ENCODE measurements at regions not wholly inside any gene's neighbourhood (a gene's known extent, or its start where the extent isn't known, plus 50 kb on each side); places are given as distances from the start of the nearest gene placed in this dataset.
A peak's percentile ranks its signal among the peaks of the same experiment; 100 is the strongest.
"Not testable (repeated sequence)": the region's sequence is repeated elsewhere in the genome, so short reads cannot be mapped to it uniquely, and the experiment has no call there.

DNA sequence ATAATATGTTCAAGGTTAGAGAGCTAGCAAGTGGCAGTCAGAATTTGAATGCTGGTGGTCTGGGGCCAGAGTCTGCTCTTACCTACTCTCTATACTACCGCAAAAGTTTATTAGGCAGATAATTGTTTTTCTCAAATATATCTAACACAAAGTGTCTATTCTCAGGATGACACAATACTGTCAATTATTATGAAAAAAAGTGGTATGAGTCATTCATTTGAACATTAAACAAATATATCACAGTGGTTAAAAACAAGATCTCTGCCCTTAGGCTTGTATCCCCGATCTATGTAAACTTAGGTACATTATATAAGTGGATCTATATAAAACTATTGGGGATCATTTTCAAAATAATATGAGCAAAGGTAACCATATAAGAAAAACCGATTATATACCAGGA lies 354.9 kb downstream of the CETN3 start:
- TF ChIP-seq, protein P1, sequence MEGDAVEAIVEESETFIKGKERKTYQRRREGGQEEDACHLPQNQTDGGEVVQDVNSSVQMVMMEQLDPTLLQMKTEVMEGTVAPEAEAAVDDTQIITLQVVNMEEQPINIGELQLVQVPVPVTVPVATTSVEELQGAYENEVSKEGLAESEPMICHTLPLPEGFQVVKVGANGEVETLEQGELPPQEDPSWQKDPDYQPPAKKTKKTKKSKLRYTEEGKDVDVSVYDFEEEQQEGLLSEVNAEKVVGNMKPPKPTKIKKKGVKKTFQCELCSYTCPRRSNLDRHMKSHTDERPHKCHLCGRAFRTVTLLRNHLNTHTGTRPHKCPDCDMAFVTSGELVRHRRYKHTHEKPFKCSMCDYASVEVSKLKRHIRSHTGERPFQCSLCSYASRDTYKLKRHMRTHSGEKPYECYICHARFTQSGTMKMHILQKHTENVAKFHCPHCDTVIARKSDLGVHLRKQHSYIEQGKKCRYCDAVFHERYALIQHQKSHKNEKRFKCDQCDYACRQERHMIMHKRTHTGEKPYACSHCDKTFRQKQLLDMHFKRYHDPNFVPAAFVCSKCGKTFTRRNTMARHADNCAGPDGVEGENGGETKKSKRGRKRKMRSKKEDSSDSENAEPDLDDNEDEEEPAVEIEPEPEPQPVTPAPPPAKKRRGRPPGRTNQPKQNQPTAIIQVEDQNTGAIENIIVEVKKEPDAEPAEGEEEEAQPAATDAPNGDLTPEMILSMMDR (conservative IDR thresholded peaks at IDR 0.05; ENCODE audit: low read depth, low read length) = no peak
- DNase-seq (ENCODE audit: low read depth) = peak; percentile 30
- H3K4me3 ChIP-seq (ENCODE audit: low read depth, low read length) = no peak overlapping the region

DNA sequence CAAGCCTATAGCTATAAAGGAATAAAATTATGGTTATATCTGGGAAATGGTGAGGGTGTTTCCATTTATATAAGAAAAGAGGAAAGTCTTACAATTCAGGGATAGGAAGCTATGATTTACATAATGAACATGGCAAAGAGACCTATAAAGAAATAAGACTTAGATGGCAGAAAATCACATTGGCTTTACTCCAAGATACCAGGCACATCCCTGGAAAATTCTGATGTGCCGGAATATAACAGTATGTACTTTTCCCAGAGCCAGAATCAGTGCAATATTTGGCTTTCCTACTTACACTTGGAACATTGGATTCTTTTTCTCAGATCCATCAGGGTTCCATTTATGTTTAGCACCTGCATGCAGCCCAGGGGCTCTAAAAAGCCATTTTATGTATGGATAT lies 357.8 kb downstream of the CETN3 start:
- TF ChIP-seq, protein P1 (conservative IDR thresholded peaks at IDR 0.05; ENCODE audit: low read depth, low read length) = no peak
- no peak overlapping the region for H3K4me3 ChIP-seq (ENCODE audit: low read depth, low read length)
- DNase-seq (ENCODE audit: low read depth) = no peak

DNA sequence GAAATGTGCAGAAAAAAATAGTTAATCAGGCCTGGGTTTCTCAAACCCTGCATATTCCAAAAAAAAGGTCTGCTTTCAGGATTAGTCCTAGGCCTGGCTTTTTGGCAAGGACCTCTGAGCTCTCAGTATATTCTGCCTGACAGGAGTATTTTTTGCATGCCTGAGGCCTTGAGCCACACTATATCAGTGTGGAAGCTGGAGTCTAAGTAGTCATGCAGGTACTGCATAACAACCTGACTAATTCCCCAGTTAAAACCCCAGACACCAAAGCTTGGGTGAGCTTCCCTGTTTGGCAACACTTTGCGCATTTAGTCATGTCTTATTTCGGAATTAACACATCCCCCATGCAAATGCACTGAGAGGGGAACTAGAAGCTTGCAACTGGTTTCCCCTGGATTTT lies 359.5 kb downstream of the CETN3 start:
- no peak for DNase-seq (ENCODE audit: low read depth)
- H3K4me3 ChIP-seq (ENCODE audit: low read depth, low read length) = no peak overlapping the region
- TF ChIP-seq, protein P1 (conservative IDR thresholded peaks at IDR 0.05; ENCODE audit: low read depth, low read length) = no peak

DNA sequence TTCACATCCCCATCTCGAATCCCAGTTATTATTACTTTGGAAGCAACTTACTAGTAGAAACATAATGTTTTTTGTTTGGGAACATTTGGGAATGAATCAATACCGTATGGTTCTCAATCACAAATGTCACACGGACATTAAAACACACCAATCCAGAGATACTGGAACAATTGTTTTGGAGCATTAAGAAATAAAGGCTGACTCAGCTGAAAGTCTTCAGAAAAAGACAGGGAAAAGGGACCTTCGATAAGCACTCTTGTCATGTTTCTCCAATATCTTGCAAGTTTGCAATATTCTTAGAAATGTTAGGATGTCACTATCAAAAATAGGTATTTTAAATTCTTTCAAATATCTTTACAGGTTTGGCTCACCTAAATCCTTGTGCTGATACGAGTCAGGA lies 362.4 kb downstream of the CETN3 start:
- no peak for DNase-seq (ENCODE audit: low read depth)
- no peak overlapping the region for H3K4me3 ChIP-seq (ENCODE audit: low read depth, low read length)
- TF ChIP-seq, protein P1 (conservative IDR thresholded peaks at IDR 0.05; ENCODE audit: low read depth, low read length) = no peak

- DNase-seq (ENCODE audit: low read depth); H3K4me3 ChIP-seq (ENCODE audit: low read depth, low read length): not testable (repeated sequence)
Measured at GRCh38 chr5:90040082-90040481, 369.5 kb downstream of the CETN3 start.

GRCh38 chr5:90037646-90038045 lies 371.9 kb downstream of the CETN3 start:
- H3K4me3 ChIP-seq (ENCODE audit: low read depth, low read length) = no peak overlapping the region
- DNase-seq (ENCODE audit: low read depth) = peak; percentile 85
- TF ChIP-seq, protein P1 (conservative IDR thresholded peaks at IDR 0.05; ENCODE audit: low read depth, low read length) = no peak

DNA sequence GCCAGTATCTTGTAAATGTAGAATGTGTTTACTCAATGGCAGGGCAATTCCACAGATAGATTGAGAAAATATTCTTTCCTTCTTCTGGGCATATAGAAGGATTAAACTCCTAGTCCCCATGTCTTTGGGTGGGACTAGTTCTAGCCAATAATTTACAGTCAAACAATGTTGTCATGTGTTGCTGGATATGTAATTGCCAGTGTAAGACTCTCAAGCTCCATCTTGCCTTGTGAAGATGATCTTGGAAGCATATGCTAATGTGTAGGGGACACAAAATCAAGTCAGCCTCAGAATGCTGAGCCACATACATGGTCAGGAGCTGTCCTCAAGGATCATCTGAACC lies 386.9 kb downstream of the CETN3 start:
- DNase-seq (ENCODE audit: low read depth) = peak; percentile 61
- no peak overlapping the region for H3K4me3 ChIP-seq (ENCODE audit: low read depth, low read length)
- TF ChIP-seq, protein P1 (conservative IDR thresholded peaks at IDR 0.05; ENCODE audit: low read depth, low read length) = no peak
